Adrenal gland (tissue), 5 donors: ENCODE measurements at regions not wholly inside any gene's neighbourhood (a gene's known extent, or its start where the extent isn't known, plus 50 kb on each side); places are given as distances from the start of the nearest gene placed in this dataset.

Source experiments
- CTCF ChIP-seq, 6 experiments: fragments of 450-650 bp in 4 of 6; fragments of 200-600 bp in 2 of 6; sonication (generic) in 1 of 6; IDR thresholded peaks; 1 replicate in 5 of 6; 2 replicates in 1 of 6; pipeline versions ENCODE4 v1.5.1 to v1.8.0; 2016 to 2021; ENCODE audit warnings: antibody characterized with exemption in 6 of 6, mild to moderate bottlenecking in 2 of 6, moderate library complexity in 1 of 6
- POLR2A ChIP-seq, 2 donors: fragments of 450-650 bp; IDR thresholded peaks; one replicate each; pipeline ENCODE4 v1.6.1; 2017; ENCODE audit warnings: antibody characterized with exemption in 2 of 2, mild to moderate bottlenecking in 2 of 2, moderate library complexity in 1 of 2
- donor health status: DM: no; HTN: no; CAD: no.

- no peak for TF ChIP-seq POLR2A (IDR thresholded peaks at IDR 0.05)
- no peak for TF ChIP-seq CTCF (IDR thresholded peaks at IDR 0.05)
Measured at GRCh38 chr2:164306872-164307271, 314.4 kb downstream of the GRB14 start.
